ENCODE measurements at regions not wholly inside any gene's neighbourhood (a gene's known extent, or its start where the extent isn't known, plus 50 kb on each side); places are given as distances from the start of the nearest gene placed in this dataset.

- FAIRE-seq (peak; percentile 79), DNase-seq (ENCODE audit: insufficient read length, low spot score) (no peak)
These were observed 566.6 kb upstream of the CITED2 start for GRCh38 chr6:139940741-139941729.

- FAIRE-seq: peak; percentile 11
- DNase-seq (ENCODE audit: insufficient read length, low spot score): no peak
These were observed 564.9 kb upstream of the CITED2 start for GRCh38 chr6:139939189-139939979.

DNA sequence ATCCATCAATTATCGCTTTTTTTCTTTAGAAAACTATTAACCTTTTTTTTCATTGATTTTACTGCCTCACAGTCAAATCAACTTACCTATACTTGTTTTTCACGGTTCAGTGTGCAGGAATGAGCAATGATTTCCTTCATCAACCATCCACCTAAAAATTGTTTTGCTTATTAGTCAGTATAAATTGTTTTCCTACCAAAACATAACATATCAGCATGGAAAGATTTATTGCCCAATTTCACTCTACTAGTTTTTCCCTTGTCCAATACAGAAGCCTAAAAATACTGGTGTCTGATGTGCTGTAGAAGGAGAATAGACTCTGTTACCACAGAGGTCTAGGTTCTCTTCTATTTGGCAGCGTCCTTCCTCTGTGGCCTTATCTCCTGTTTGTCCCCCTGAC, 558.2 kb upstream of the CITED2 start:
- FAIRE-seq (no peak), DNase-seq (ENCODE audit: insufficient read length, low spot score) (no peak)

GRCh38 chr6:139931747-139932146, 557.3 kb upstream of the CITED2 start:
- DNase-seq (ENCODE audit: insufficient read length, low spot score): no peak
- no peak for FAIRE-seq

DNA sequence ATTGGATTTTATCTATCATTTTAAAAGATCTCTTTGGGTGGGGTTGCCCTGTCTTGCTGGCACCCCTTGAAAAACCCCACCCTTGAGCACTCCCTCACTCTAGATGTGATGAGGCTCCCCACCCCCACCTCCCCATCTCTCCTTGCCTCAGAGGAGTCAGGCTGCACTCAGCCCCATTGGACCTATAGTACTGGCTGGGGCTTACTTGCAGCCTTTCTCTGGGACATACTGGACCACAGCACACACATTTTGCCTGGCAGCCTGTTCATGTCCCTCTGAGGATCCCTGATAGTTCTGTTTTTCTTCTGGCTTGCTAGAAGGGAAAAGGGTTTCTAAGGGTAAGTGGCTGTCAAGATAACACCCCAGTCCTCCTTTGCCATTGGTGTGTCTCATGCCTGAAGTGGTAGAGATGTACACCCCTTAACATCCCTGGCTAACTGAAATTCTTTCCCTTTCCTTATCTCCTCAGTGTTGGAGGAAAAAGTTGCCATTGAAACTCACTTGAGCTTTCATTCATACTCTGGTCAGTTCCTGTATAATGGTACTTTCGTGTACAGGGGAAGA, 553.4 kb upstream of the CITED2 start:
- FAIRE-seq (no peak), DNase-seq (ENCODE audit: insufficient read length, low spot score) (no peak)

DNA sequence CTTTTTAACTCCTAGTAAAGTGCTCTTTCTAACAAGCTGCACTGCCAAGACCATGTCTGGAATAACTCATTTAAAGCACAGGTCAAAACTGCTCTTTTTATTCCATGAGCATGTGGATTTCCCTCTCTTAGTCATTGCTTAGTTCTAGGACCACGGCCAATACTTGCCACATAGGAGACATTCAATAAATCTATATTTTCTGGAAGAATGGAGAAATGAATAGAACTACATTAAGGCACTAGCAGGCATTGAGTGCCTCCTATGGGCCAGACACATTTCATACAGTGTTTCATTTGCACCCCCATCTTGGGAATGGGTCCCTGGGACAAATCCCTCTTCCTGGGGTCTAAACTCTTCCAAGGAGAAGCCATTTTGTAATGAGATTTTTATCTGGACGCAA, 552.8 kb upstream of the CITED2 start:
- FAIRE-seq (no peak), DNase-seq (ENCODE audit: insufficient read length, low spot score) (no peak)

DNA sequence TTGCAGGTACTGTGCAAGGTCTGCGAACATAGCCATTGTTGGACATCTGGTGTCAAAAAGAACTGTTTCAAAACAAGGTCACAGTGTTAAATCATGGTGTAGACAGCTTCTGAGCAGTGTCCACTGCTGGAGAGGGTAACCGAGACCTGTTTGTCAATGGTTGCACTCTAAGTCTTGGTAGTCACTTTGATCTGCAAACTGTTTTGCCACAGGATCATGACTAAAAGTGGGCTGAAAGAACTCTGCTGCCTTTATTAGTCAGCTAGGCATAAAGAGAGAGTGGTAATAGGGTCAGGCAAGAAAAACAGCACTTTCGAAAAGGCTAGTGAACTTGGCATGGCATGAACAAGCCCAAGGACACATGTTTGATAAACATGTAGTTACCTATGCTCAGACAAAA, 552.3 kb upstream of the CITED2 start:
- DNase-seq (ENCODE audit: insufficient read length, low spot score): no peak

GRCh38 chr6:139925894-139926641, 551.6 kb upstream of the CITED2 start:
- DNase-seq (ENCODE audit: insufficient read length, low spot score): no peak

More for the DNA sequence above, 552.3 kb upstream of the CITED2 start:
- no peak for FAIRE-seq

GRCh38 chr6:139923964-139924475, 549.6 kb upstream of the CITED2 start:
- FAIRE-seq (no peak), DNase-seq (ENCODE audit: insufficient read length, low spot score) (no peak)

More at GRCh38 chr6:139925894-139926641, 551.6 kb upstream of the CITED2 start:
- no peak for FAIRE-seq

DNA sequence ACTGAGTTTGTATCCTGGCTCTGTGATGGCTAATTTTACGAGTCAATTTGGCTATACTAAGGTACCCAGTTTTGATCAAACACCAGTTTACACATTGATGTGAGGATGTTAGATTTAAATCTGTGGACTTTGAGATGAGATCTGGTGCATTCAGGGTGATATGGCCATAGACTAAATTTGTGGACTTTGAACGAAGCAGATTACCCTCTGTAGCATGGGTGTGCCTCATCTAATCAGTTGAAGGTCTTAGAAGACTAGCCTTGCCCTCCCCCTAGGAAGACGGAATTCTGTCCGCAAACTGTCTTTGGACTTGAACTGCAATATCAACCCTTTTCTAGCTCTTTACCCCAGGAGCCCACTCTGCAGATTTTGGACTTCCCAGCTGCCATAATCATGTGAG, 547.8 kb upstream of the CITED2 start:
- DNase-seq (ENCODE audit: insufficient read length, low spot score) (no peak), FAIRE-seq (no peak)

GRCh38 chr6:139920776-139921100, 546.3 kb upstream of the CITED2 start:
- FAIRE-seq (no peak), DNase-seq (ENCODE audit: insufficient read length, low spot score) (no peak)

DNA sequence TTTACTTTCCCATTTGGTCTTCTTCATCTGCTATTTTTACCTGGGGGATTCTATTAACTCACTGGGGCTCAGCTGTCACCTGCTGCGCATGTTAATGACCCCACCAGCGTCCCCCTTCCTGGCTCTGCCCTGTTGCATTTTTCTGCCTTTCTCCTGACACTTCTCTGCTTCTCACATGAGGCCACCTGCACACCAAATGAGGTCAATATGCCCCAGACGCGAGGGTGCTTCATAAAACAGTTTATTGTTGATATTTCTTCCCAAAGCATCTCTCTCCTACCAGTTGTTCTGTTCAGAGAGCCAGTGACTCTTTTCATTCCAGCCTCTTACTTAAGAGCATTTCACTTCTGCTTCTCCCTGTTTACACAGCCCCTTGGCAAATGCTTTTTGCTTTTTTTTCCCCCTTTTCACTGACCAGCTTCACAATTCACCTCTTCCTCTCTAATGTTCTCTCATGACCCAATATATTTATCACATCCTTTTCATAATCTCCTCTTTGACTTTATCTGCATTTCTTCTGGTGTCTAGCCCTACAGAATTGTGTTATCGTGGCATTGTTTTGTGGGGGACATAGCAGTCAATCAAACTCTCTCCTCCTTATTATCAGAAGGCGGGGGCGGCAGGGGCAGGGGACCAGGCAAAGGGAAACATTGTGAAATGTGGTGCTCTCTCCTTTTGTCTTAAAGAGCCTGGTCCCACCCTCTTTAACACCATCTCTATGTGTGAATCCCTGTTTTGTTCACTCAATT, 545.8 kb upstream of the CITED2 start:
- DNase-seq (ENCODE audit: insufficient read length, low spot score): no peak
- FAIRE-seq: no peak

DNA sequence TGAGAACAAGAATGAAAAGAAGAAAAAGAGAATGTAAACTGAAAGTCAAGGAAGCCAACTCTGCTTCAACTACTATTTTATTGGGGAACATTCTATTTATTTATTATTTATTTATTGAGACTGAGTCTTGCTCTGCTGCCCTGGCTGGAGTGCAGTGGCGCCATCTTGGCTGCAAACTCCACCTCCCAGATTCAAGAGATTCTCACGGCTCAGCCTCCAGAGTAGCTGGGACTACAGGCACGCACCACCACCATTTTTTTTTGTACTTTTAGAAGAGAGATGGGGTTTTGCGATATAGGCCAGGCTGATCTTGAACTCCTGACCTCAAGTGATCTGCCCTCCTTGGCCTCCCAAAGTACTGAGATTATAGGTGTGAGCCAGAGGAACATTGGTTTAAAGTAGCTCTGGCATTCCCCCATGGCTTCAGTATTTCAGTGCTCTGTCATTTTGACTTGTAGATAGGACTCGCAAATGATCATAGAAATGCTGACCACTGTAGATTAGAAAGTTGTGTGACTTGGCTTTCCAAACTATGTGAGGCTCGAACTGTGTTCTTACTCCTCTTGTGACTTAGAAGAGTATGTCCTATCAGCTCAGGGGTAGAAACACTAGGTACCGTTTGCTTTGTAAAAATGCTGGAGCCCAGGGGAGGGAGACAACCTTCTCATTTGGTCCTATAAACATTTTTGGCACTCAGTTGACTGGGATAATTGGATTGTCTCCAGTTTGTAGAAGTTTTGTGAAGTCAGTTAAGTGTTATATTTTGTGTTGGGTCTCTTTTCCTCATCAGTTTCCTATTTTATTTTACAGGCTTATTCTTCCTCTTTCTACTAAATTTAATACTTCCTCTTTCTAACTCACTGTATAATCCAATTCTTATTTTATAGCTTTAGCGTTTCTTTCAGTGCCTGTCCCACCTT, 544.9 kb upstream of the CITED2 start:
- FAIRE-seq (no peak), DNase-seq (ENCODE audit: insufficient read length, low spot score) (no peak)

- FAIRE-seq (no peak), DNase-seq (ENCODE audit: insufficient read length, low spot score) (no peak)
These were observed 543.6 kb upstream of the CITED2 start for GRCh38 chr6:139917951-139918630.

- FAIRE-seq (no peak), DNase-seq (ENCODE audit: insufficient read length, low spot score) (no peak)
These were observed 540.5 kb upstream of the CITED2 start for GRCh38 chr6:139914910-139915309.

DNA sequence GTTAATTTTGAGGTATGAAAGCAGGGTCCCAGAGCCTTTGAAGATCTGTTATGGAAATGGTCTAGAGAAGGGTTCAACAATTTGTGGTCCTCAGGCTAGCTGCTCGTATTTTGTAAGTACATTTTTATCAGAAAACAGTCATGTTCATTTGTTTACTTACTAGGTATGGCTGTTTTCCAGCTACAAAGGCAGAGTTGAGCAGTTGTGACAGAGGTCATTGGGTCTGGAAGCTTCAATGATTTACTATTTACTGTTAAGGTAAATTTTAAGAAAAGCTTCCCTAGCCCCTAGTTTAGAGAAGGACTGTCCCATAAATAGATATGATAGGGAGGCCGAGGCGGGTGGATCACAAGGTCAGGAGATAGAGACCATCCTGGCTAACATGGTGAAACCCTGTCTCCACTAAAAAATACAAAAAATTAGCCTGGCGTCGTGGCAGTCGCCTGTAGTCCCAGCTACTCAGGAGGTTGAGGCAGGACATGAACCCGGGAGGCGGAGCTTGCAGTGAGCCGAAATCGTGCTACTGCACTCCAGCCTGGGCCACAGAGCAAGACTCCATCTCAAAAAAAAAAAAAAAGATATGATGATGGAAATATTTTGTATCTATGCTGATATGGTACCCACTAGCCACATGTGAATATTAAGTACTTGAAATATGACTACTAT, 538.4 kb upstream of the CITED2 start:
- FAIRE-seq: no peak
- DNase-seq (ENCODE audit: insufficient read length, low spot score): no peak

DNA sequence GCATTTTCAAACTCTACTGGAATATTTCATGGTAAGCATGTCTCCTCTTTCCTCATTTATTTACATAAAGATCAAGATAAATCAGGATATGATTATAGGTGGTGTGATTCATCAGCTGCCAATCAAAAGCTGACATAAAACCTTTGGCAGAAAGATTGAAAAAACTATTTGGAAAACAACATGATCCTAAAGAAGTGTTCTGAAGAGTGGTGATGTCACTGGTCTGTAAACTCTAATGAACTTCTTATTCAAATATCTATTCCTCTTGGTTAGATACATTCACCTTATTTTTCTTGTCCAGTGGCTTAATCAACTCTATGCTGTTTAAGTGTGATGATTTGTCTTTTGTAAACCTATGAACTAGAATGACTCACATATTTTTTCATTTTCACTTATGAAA, 535.5 kb upstream of the CITED2 start:
- no peak for FAIRE-seq
- no peak for DNase-seq (ENCODE audit: insufficient read length, low spot score)
